Panc1 (cell line): ENCODE measurements at regions not wholly inside any gene's neighbourhood (a gene's known extent, or its start where the extent isn't known, plus 50 kb on each side); places are given as distances from the start of the nearest gene placed in this dataset.

ENCODE experiments used
- ATAC-seq: fragments of 200-7000 bp; cut with Tn5 transposase; 2 replicates; pipeline ENCODE4 v1.9.1; 2020; ENCODE audit warnings: mild to moderate bottlenecking, moderate library complexity
- BruUV-seq: library from RNA; stranded (reverse); fragments of 400-500 nt; replicated peaks from 2 replicates; lab custom pipeline; 2021; lab: Mats Ljungman, UMichigan
- CTCF ChIA-PET: fragments of 300-600 bp; sonication (Branson Sonifier 250); formaldehyde crosslinking; loops from one replicate; lab custom pipeline; 2022; ENCODE audit warnings: antibody characterized with exemption; lab: Charles Lee
- POLR2A ChIA-PET: fragments of 300-600 bp; sonication (Branson Sonifier 250); formaldehyde crosslinking; loops from one replicate; lab custom pipeline; 2022; ENCODE audit warnings: antibody characterized with exemption; lab: Charles Lee
- DNase-seq: peaks from one replicate; pipeline ENCODE4 v3.0.0-alpha.2; 2010; ENCODE audit warnings: low read depth, low spot score
- H3K27ac ChIP-seq: 2 replicates; pipeline ENCODE4 v1.5.1; 2011; ENCODE audit warnings: mild to moderate bottlenecking, low read length, inconsistent platforms
- H3K27me3 ChIP-seq: fragments of 200-500 bp; sonication (Bioruptor generic); 2 replicates; pipeline ENCODE4 v1.6.0; 2014; ENCODE audit warnings: low read length, inconsistent platforms; ENCODE audit not compliant: control insufficient read depth, insufficient read depth
- H3K36me3 ChIP-seq: fragments of 200-500 bp; sonication (Bioruptor generic); 2 replicates; pipeline ENCODE4 v1.5.1; 2014; ENCODE audit warnings: inconsistent platforms, mild to moderate bottlenecking, low read length, moderate library complexity; ENCODE audit not compliant: control insufficient read depth, insufficient read depth
- H3K4me1 ChIP-seq: 2 replicates; pipeline ENCODE4 v1.5.1; 2011; ENCODE audit warnings: inconsistent platforms, mild to moderate bottlenecking, low read length, moderate library complexity; ENCODE audit not compliant: control insufficient read depth, insufficient read depth
- H3K4me3 ChIP-seq, 2 experiments: 2 replicates each; pipeline ENCODE4 v1.5.1; 2011 to 2012; ENCODE audit warnings: low read depth in 2 of 2, low read length in 2 of 2, mild to moderate bottlenecking in 2 of 2, inconsistent platforms in 1 of 2, moderate library complexity in 1 of 2
- H3K9me3 ChIP-seq: fragments of 200-500 bp; sonication (Bioruptor generic); 2 replicates; pipeline ENCODE4 v1.5.1; 2014; ENCODE audit warnings: low read depth, mild to moderate bottlenecking, inconsistent platforms, low read length, moderate library complexity; ENCODE audit not compliant: control insufficient read depth, insufficient read depth
- POLR2AphosphoS5 ChIP-seq: IDR thresholded peaks from 2 replicates; pipeline ENCODE4 v1.6.1; 2012; ENCODE audit warnings: mild to moderate bottlenecking, low read depth, low read length, moderate library complexity
- SIN3A ChIP-seq: IDR thresholded peaks from 2 replicates; pipeline ENCODE4 v1.6.1; 2012; ENCODE audit warnings: low read depth, mild to moderate bottlenecking, low read length, moderate library complexity, borderline replicate concordance; ENCODE audit not compliant: insufficient read depth
- TCF7L2 ChIP-seq: IDR thresholded peaks from 2 replicates; pipeline ENCODE4 v1.6.1; 2011; ENCODE audit warnings: mild to moderate bottlenecking, low read depth, low read length, inconsistent platforms
- in situ Hi-C: cut with HindIII; loops from 2 replicates; pipeline ENCODE4 v1.10.0; 2016; ENCODE audit warnings: low sequenced_read_pairs, low pct_unique_long_range_greater_than_20kb
- intact Hi-C: fragments of 100-400 bp; cut with micrococcal nuclease; formaldehyde crosslinking; loops from one replicate; pipeline ENCODE4 v1.10.0; 2022; ENCODE audit not compliant: unreplicated experiment
- TF ChIP-seq, protein P1 (sequence below), 2 experiments: IDR thresholded peaks; 2 replicates each; pipeline ENCODE4 v1.6.1; 2011 to 2012; ENCODE audit warnings: low read depth in 2 of 2, control low read depth in 1 of 2, low read length in 1 of 2, mild to moderate bottlenecking in 1 of 2, moderate library complexity in 1 of 2; ENCODE audit not compliant: insufficient read depth in 1 of 2
- TF ChIP-seq, protein P2 (sequence below): fragments of 450-650 bp; IDR thresholded peaks from 2 replicates; pipeline ENCODE4 v1.5.1; 2017; ENCODE audit warnings: mild to moderate bottlenecking

DNA sequence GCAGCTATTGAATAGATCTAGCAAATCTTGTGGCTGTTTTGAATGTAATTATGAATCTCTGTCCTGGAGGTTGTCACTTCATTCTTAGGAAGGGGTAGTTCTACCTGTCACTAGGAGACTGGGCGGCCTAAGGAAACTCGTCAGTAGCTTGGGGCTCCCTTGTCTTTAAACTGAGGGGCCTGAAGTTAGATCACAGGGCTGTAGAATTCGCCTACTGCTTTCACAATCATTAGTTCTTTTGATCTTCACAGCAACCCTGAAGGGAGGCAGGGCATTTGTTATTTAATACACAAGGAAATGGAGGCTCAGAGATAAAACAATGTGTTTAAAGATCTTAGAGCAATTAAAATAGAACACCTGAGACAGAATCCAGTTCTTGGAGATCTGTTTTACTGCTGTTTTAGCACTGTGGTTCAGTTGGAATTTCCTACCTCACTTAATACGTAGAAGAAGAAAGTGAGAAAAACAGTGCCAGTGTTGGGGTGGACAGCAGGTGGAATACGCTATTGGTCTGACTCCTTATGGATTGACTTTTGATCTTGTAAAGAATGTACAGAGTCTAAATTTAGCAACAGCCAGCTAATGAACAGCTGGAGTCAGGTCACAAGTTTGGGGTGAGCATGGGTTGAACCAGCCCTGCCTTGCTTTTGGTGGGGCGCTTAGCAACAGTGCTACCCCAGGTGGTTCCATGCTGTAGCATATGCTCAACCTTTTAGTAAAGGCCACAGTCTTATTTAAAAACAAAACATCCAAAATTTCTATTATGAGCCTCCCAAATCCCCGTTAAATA lies 71.4 kb upstream of the BHLHE40 start:
- no TSS peak for BruUV-seq
- Histone ChIP-seq H3K36me3 (no peaks in the 10 kb centered on the region), H3K4me3 (no peak overlapping the region), H3K27ac (no peak overlapping the region), H3K9me3 (no peaks in the 10 kb centered on the region), H3K27me3 (no peaks in the 10 kb centered on the region), H3K4me1 (no peaks in the 10 kb centered on the region; the same call in 1 of the 2 replicates)
- POLR2A ChIA-PET = no interaction called here
- in situ Hi-C loops = no loop called here
- TF ChIP-seq TCF7L2 (no peak), POLR2AphosphoS5 (no peak), SIN3A (no peak)
- TF ChIP-seq, protein P1, sequence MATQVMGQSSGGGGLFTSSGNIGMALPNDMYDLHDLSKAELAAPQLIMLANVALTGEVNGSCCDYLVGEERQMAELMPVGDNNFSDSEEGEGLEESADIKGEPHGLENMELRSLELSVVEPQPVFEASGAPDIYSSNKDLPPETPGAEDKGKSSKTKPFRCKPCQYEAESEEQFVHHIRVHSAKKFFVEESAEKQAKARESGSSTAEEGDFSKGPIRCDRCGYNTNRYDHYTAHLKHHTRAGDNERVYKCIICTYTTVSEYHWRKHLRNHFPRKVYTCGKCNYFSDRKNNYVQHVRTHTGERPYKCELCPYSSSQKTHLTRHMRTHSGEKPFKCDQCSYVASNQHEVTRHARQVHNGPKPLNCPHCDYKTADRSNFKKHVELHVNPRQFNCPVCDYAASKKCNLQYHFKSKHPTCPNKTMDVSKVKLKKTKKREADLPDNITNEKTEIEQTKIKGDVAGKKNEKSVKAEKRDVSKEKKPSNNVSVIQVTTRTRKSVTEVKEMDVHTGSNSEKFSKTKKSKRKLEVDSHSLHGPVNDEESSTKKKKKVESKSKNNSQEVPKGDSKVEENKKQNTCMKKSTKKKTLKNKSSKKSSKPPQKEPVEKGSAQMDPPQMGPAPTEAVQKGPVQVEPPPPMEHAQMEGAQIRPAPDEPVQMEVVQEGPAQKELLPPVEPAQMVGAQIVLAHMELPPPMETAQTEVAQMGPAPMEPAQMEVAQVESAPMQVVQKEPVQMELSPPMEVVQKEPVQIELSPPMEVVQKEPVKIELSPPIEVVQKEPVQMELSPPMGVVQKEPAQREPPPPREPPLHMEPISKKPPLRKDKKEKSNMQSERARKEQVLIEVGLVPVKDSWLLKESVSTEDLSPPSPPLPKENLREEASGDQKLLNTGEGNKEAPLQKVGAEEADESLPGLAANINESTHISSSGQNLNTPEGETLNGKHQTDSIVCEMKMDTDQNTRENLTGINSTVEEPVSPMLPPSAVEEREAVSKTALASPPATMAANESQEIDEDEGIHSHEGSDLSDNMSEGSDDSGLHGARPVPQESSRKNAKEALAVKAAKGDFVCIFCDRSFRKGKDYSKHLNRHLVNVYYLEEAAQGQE (IDR thresholded peaks at IDR 0.05; ENCODE audit: insufficient read depth in 1 of 2, low read depth in 2 of 2, low read length in 1 of 2) = no peak
- TF ChIP-seq, protein P2, sequence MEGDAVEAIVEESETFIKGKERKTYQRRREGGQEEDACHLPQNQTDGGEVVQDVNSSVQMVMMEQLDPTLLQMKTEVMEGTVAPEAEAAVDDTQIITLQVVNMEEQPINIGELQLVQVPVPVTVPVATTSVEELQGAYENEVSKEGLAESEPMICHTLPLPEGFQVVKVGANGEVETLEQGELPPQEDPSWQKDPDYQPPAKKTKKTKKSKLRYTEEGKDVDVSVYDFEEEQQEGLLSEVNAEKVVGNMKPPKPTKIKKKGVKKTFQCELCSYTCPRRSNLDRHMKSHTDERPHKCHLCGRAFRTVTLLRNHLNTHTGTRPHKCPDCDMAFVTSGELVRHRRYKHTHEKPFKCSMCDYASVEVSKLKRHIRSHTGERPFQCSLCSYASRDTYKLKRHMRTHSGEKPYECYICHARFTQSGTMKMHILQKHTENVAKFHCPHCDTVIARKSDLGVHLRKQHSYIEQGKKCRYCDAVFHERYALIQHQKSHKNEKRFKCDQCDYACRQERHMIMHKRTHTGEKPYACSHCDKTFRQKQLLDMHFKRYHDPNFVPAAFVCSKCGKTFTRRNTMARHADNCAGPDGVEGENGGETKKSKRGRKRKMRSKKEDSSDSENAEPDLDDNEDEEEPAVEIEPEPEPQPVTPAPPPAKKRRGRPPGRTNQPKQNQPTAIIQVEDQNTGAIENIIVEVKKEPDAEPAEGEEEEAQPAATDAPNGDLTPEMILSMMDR = no peak
- ATAC-seq (no peak), DNase-seq (no peak)
- intact Hi-C loops = no loop called here
- CTCF ChIA-PET = no interaction called here

DNA sequence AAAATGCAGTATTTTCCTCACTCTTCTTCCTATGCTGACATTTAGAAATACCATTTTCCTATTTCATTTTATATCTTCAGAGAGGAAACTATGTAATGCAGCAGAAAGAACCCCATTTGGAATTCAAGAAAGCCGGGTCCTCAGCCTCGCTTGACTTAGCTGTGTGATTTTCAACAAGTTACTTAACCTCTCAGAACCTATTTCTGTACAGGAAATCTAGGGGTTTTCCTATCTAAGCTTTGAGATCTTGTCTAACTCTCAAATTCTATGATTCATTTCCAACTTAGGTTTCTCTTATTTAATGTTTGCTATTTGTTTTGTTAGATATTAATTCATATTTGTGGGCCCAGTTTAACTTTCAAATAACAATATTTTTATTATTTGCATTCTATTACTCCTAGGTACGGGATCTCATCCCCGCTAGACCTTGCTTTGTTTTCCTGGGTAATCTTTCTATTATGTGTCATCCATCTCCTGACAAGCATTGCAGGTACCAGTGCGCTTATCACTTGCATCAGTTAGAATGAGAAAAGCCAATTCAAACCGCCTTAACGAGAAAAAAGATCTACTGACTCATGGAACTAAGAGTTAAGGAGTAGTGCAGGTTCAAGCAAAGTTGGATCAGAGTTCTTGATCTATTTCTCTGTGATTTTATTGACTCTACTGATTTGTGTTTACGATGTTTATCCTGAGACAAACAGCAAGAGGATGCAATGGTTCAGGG lies 70.6 kb upstream of the BHLHE40 start:
- no peaks in the 10 kb centered on the region for H3K36me3 ChIP-seq
- intact Hi-C loops (no loop called here), in situ Hi-C loops (no loop called here)
- H3K9me3 ChIP-seq = no peaks in the 10 kb centered on the region
- TF ChIP-seq, protein P1 (IDR thresholded peaks at IDR 0.05; ENCODE audit: insufficient read depth in 1 of 2, low read depth in 2 of 2, low read length in 1 of 2) = no peak
- TF ChIP-seq TCF7L2 = no peak
- TF ChIP-seq, protein P2 = no peak
- no peak for TF ChIP-seq POLR2AphosphoS5
- TF ChIP-seq SIN3A = no peak
- ChIA-PET CTCF (no interaction called here), POLR2A (no interaction called here)
- no peak overlapping the region for H3K4me3 ChIP-seq
- BruUV-seq = no TSS peak
- DNase-seq = no peak
- no peak for ATAC-seq
- H3K4me1 ChIP-seq = no peaks in the 10 kb centered on the region; the same call in 1 of the 2 replicates
- no peaks in the 10 kb centered on the region for H3K27me3 ChIP-seq
- no peak overlapping the region for H3K27ac ChIP-seq
